Stomach (tissue), 8 donors: ENCODE measurements at regions not wholly inside any gene's neighbourhood (a gene's known extent, or its start where the extent isn't known, plus 50 kb on each side); places are given as distances from the start of the nearest gene placed in this dataset.

Experiments
- DNase-seq, 2 donors: peaks; one replicate each; pipeline versions ENCODE4 v3.0.0 to v3.0.0-alpha.2; 2013 to 2019
- H3K27ac ChIP-seq, 5 donors: fragments of 200-600 bp in 4 of 5; sonication (generic) in 4 of 5; one replicate each; pipeline ENCODE4 v1.5.1; 2013 to 2019; ENCODE audit warnings: mild to moderate bottlenecking in 1 of 5, moderate library complexity in 1 of 5
- H3K27me3 ChIP-seq, 3 donors: fragments of 200-600 bp; sonication (generic); one replicate each; pipeline ENCODE4 v1.5.1; 2017 to 2019; ENCODE audit warnings: mixed run types in 1 of 3
- H3K36me3 ChIP-seq, 4 donors: fragments of 200-600 bp; sonication (generic); 1 replicate in 3 of 4; 2 replicates in 1 of 4; pipeline ENCODE4 v1.5.1; 2016 to 2019
- H3K4me1 ChIP-seq, 4 donors: fragments of 200-600 bp; sonication (generic); one replicate each; pipeline ENCODE4 v1.5.1; 2016 to 2019
- H3K4me3 ChIP-seq, 4 donors: fragments of 200-600 bp; sonication (generic) in 3 of 4; one replicate each; pipeline ENCODE4 v1.5.1; 2016 to 2019; ENCODE audit warnings: mild to moderate bottlenecking in 1 of 4
- H3K9me3 ChIP-seq, 4 donors: fragments of 200-600 bp; sonication (generic); one replicate each; pipeline ENCODE4 v1.5.1; 2016 to 2019
- CTCF ChIP-seq, 7 experiments: fragments of 450-650 bp in 4 of 7; fragments of 200-600 bp in 3 of 7; sonication (generic) in 3 of 7; IDR thresholded peaks; one replicate each; pipeline ENCODE4 v1.5.1; 2016 to 2019; ENCODE audit warnings: antibody characterized with exemption in 7 of 7, control low read depth in 2 of 7, mild to moderate bottlenecking in 1 of 7
- EP300 ChIP-seq: sonication (generic); formaldehyde crosslinking; IDR thresholded peaks from one replicate; pipeline ENCODE4 v1.6.1; 2017; ENCODE audit warnings: antibody characterized with exemption
- POLR2A ChIP-seq, 4 donors: fragments of 450-650 bp; IDR thresholded peaks; one replicate each; pipeline ENCODE4 v1.6.1; 2016; ENCODE audit warnings: antibody characterized with exemption in 4 of 4, control low read depth in 2 of 4, mild to moderate bottlenecking in 1 of 4, moderate library complexity in 1 of 4
- POLR2AphosphoS5 ChIP-seq, 3 donors: sonication (generic); formaldehyde crosslinking; IDR thresholded peaks; one replicate each; pipeline ENCODE4 v1.6.1; 2016; ENCODE audit warnings: antibody characterized with exemption in 3 of 3
- WGBS, 5 donors: extraction: QIAGEN DNeasy Blood & Tissue Kit in 3 of 5; methylation state at CpG; one replicate each; pipeline versions ENCODE4 v1.1.5 to v1.1.7; 2013 to 2018; 5-methylcytosine and 5-hydroxymethylcytosine counted together
- intact Hi-C: fragments of 100-400 bp; cut with DNase I; formaldehyde crosslinking; loops from one replicate; pipeline ENCODE4 v1.15.1; 2023; ENCODE audit warnings: low total_unique reads
- donor health status: healthy with polysubstance abuse.
- donor health status: Bipolar disorder and iron deficiency.
- donor health status: healthy.

DNA sequence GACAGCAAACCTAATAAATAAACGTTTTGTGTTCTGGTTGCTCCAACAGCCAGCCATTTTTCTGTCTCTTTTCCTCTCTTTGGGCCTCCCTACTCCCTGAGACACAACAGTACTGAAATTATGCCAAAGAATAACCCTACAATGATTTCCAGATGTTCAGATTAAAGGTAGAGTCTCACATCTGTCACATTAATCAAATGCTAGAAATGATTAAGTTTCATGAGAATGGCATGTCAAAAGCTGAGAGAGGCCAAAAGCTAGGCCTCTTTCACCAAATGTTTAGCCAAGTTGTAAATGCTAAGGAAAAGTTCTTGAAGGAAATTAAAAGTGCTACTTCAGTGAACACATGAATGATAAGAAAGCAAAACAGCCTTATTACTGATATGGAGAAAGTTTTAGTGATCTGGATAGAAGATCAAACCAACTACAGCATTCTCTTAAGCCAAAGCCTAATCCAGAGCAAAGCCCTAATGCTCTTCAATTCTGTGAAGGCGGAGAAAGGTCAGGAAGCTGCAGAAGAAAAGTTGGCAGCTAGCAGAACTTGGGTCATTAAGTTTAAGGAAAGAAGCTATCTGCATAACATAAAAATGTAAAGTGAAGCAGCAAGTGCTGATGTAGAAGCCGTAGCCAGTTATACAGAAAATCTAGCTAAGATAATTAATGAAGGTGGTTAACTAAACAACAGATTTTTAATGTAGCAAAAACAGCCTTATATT lies 182.1 kb upstream of the NUDT6 start:
- peak in 1 of 2 donors; percentile 14 for DNase-seq
- H3K36me3 ChIP-seq, result peaks cover 0 to 4% (median 0%) of the 10 kb centered on the region in 4 donors
- no peak overlapping the region for H3K4me3 ChIP-seq
- no peaks in the 10 kb centered on the region for H3K27me3 ChIP-seq
- WGBS, 5 donors, result 48 to 68% (median 55%) methylated on average over 3 of the region's 3 CpGs
- peaks cover 0 to 23% (median 7%) of the 10 kb centered on the region in 4 donors for H3K4me1 ChIP-seq
- no peaks in the 10 kb centered on the region for H3K9me3 ChIP-seq
- TF ChIP-seq CTCF (IDR thresholded peaks at IDR 0.05) (no peak), POLR2AphosphoS5 (IDR thresholded peaks at IDR 0.05) (no peak), POLR2A (IDR thresholded peaks at IDR 0.05) (no peak), EP300 (no peak)
- intact Hi-C loops, result loop anchor here (10.0 kb wide), 1 partner anchor 1160 kb away; no protein-coding TSS in a partner anchor
- peak overlapping the region in 2 of 5 donors; percentile 25 to 30 for H3K27ac ChIP-seq

DNA sequence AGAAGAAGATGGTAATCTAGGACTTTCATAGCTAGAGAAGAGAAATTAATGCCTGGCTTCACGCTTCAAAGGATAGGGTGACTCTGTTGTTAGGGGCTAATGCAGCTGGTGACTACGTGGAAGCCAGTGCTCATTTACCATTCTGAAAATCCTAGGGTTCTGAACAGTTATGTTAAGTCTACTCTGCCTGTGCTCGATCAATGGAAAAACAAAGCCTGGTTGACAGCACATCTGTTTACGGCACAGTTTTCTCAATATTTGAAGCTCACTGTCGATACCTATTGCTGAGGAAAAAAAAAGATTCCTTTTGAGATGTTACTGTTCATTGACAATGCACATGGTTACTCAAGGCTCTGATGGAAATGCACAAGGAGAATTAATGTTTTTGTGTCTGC lies 182.6 kb upstream of the NUDT6 start:
- H3K4me1 ChIP-seq, result peaks cover 0 to 29% (median 7%) of the 10 kb centered on the region in 4 donors
- H3K27me3 ChIP-seq, result no peaks in the 10 kb centered on the region
- H3K9me3 ChIP-seq, result no peaks in the 10 kb centered on the region
- no peak overlapping the region for H3K4me3 ChIP-seq
- WGBS, 5 donors, result 80 to 93% (median 86%) methylated on average over 5 of the region's 5 CpGs
- intact Hi-C loops, result loop anchor here (10.0 kb wide), 1 partner anchor 1160 kb away; no protein-coding TSS in a partner anchor
- peak overlapping the region in 1 of 5 donors; percentile 25 for H3K27ac ChIP-seq
- TF ChIP-seq CTCF (IDR thresholded peaks at IDR 0.05) (no peak), EP300 (no peak), POLR2AphosphoS5 (IDR thresholded peaks at IDR 0.05) (no peak), POLR2A (IDR thresholded peaks at IDR 0.05) (no peak)
- H3K36me3 ChIP-seq, result peaks cover 0 to 4% (median 0%) of the 10 kb centered on the region in 4 donors
- no peak for DNase-seq

DNA sequence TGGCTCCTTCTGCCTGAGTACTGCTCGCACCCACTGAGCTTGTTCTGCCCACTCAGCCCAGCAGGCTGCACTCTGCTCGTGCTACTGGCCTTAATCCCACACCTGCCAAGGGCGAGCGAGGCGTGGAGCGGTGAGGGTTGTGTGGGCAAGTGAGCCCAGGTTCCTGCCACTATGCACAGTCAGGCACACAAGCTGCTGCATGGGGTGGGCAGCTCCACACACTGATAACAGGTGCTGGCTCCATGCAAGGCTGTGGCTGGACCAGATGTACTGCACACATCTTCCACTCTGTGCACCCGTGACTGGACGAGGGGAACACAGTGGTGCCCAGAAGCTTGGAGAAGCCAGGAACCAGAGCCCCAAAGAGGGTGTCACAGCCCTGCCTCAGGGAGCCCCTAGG lies 184.3 kb upstream of the NUDT6 start:
- no peak for TF ChIP-seq POLR2A (IDR thresholded peaks at IDR 0.05)
- TF ChIP-seq CTCF (IDR thresholded peaks at IDR 0.05), result no peak
- TF ChIP-seq POLR2AphosphoS5 (IDR thresholded peaks at IDR 0.05), result no peak
- no peak for TF ChIP-seq EP300
- Histone ChIP-seq H3K9me3 (no peaks in the 10 kb centered on the region), H3K4me1 (peaks cover 0 to 44% (median 7%) of the 10 kb centered on the region in 4 donors), H3K36me3 (peaks cover 0 to 4% (median 0%) of the 10 kb centered on the region in 4 donors), H3K27me3 (no peaks in the 10 kb centered on the region), H3K27ac (no peak overlapping the region), H3K4me3 (no peak overlapping the region)
- WGBS, 5 donors, result 95 to 99% (median 98%) methylated on average over 6 to 8 of the region's 8 CpGs
- intact Hi-C loops, result loop anchor here (10.0 kb wide), 1 partner anchor 1158 kb away; no protein-coding TSS in a partner anchor
- no peak for DNase-seq

DNA sequence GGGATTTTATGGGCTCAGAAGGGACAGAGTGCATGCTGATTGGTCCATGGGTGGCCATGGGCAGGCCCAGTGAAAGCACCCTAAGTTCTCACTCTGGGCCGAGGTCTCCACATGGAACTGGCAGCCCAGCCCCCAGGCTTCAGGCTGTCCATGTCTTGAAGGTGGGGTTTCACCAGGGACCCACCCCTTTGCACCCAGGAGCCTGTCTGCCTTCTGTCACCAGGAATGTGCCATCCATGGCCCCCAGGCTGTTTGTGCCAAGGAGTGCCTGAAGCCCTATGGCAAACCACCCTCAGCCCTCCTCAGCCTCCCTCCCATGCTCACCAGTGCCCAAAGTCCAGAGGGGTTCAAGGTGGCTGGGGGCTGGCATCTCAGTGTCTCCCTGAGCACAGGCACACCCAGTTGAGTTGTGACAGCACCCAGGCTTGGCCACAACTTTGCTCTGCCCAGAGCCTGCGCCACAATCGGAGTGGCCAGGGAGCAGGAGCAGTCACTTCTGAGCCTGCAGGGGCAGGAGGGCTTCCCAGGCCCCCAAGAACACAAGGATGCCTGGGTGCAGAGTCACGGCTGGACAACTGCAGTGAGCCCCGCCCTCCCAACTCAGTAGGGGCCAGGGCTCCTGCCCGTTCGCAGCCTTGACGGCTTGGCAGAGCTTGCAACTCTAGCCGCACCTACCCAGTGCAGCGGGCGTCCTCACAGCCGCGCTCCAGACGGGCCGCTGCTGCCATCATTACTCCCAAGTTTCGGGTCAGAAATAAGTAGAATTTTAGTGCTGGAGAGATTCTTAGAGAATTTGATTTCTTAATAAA lies 185.3 kb upstream of the NUDT6 start:
- DNase-seq, result no peak
- TF ChIP-seq POLR2AphosphoS5 (IDR thresholded peaks at IDR 0.05), result no peak
- TF ChIP-seq POLR2A (IDR thresholded peaks at IDR 0.05), result no peak
- TF ChIP-seq CTCF (IDR thresholded peaks at IDR 0.05), result no peak
- no peak for TF ChIP-seq EP300
- H3K36me3 ChIP-seq, result peaks cover 0 to 4% (median 0%) of the 10 kb centered on the region in 4 donors
- WGBS, 5 donors, result 94 to 98% (median 96%) methylated on average over 12 to 16 of the region's 16 CpGs
- no peak overlapping the region for H3K27ac ChIP-seq
- peaks cover 0 to 43% (median 7%) of the 10 kb centered on the region in 4 donors for H3K4me1 ChIP-seq
- no peaks in the 10 kb centered on the region for H3K9me3 ChIP-seq
- intact Hi-C loops, result loop anchor here (10.0 kb wide), 1 partner anchor 1157 kb away; no protein-coding TSS in a partner anchor
- H3K27me3 ChIP-seq, result no peaks in the 10 kb centered on the region
- H3K4me3 ChIP-seq, result no peak overlapping the region
